A673 (cell line): ENCODE measurements at regions not wholly inside any gene's neighbourhood (a gene's known extent, or its start where the extent isn't known, plus 50 kb on each side); places are given as distances from the start of the nearest gene placed in this dataset.

Experiments
- BruUV-seq: library from RNA; stranded (reverse); fragments of 400-500 nt; replicated peaks from 2 replicates; lab custom pipeline; 2021; lab: Mats Ljungman, UMichigan
- CTCF ChIA-PET: fragments of 300-600 bp; sonication (Branson Sonifier 250); formaldehyde crosslinking; loops from one replicate; lab custom pipeline; 2022; ENCODE audit warnings: antibody characterized with exemption; lab: Charles Lee
- POLR2A ChIA-PET: fragments of 300-600 bp; sonication (Branson Sonifier 250); formaldehyde crosslinking; loops from one replicate; lab custom pipeline; 2022; ENCODE audit warnings: antibody characterized with exemption; ENCODE audit not compliant: low non-redundant PET; lab: Charles Lee
- DNase-seq: peaks from one replicate; pipeline ENCODE4 v3.0.0-alpha.2; 2015; ENCODE audit warnings: low spot score
- H3K27ac ChIP-seq: fragments of 200-600 bp; sonication (generic); 2 replicates; pipeline ENCODE4 v1.5.1; 2016; ENCODE audit warnings: mixed run types, low read depth, mild to moderate bottlenecking, mixed read lengths, antibody characterized with exemption, low read length; ENCODE audit not compliant: poor library complexity, severe bottlenecking
- H3K27me3 ChIP-seq: fragments of 200-600 bp; sonication (generic); replicated peaks from 2 replicates; pipeline ENCODE4 v1.6.1; 2017; ENCODE audit warnings: mixed run types, low read depth, mild to moderate bottlenecking, mixed read lengths, antibody characterized with exemption, low read length; ENCODE audit not compliant: insufficient read depth, poor library complexity
- H3K36me3 ChIP-seq: fragments of 200-600 bp; sonication (generic); 2 replicates; pipeline ENCODE4 v1.6.1; 2016; ENCODE audit warnings: mixed run types, mild to moderate bottlenecking, mixed read lengths, antibody characterized with exemption, low read length; ENCODE audit not compliant: insufficient read depth, poor library complexity, severe bottlenecking
- H3K4me1 ChIP-seq: fragments of 200-600 bp; sonication (generic); 2 replicates; pipeline ENCODE4 v1.6.1; 2017; ENCODE audit warnings: mixed run types, mild to moderate bottlenecking, mixed read lengths, antibody characterized with exemption, low read length; ENCODE audit not compliant: insufficient read depth, poor library complexity, severe bottlenecking
- H3K4me3 ChIP-seq: fragments of 200-600 bp; sonication (generic); 2 replicates; pipeline ENCODE4 v1.5.1; 2016; ENCODE audit warnings: low read depth, mixed run types, mild to moderate bottlenecking, mixed read lengths, low read length; ENCODE audit not compliant: poor library complexity, severe bottlenecking
- H3K9me3 ChIP-seq: fragments of 200-600 bp; sonication (generic); 2 replicates; pipeline ENCODE4 v1.6.1; 2016; ENCODE audit warnings: mixed run types, low read depth, mild to moderate bottlenecking, mixed read lengths, antibody characterized with exemption, low read length; ENCODE audit not compliant: poor library complexity, severe bottlenecking
- EZH2 ChIP-seq: fragments of 200-600 bp; sonication (generic); IDR thresholded peaks from 2 replicates; pipeline ENCODE4 v1.6.1; 2017; ENCODE audit warnings: borderline replicate concordance, low read depth, mild to moderate bottlenecking, mixed read lengths, antibody characterized with exemption, low read length; ENCODE audit not compliant: poor library complexity, severe bottlenecking
- intact Hi-C: fragments of 100-400 bp; cut with micrococcal nuclease; formaldehyde crosslinking; loops from one replicate; pipeline ENCODE4 v1.10.0; 2022; ENCODE audit not compliant: unreplicated experiment
- TF ChIP-seq, protein P1 (sequence below): fragments of 300-800, 200-600 bp; sonication (generic); conservative IDR thresholded peaks from 2 replicates; pipeline ENCODE4 v1.5.1; 2017; ENCODE audit warnings: low read depth, mild to moderate bottlenecking, antibody characterized with exemption, low read length, moderate library complexity, mixed read lengths

DNA sequence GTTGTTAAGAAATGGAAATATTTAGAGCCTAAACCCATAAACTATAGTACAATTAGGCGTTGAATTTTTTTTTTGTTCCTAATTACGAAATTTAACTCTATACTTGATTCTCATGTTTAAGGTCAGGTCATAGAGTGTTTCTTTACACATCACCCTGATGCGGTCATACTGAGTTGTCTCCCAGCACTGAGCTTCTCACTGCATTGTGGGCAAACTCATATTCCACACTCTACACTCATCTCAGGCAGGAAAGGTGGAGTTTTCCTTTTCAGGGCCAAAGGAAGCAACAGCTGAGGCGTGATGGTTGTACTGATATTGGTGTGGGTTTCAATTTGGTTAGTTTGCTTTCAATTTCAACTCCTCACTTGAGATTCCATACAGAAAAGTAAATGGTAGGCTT lies 75.4 kb downstream of the FAT4 start:
- BruUV-seq = no TSS peak
- ChIA-PET CTCF (no interaction called here), POLR2A (no interaction called here)
- Histone ChIP-seq H3K36me3 (no peaks in the 10 kb centered on the region), H3K4me3 (no peak overlapping the region), H3K9me3 (no peaks in the 10 kb centered on the region), H3K27ac (peak overlapping the region; percentile 3), H3K27me3 (no peaks in the 10 kb centered on the region), H3K4me1 (peaks cover 28% of the 10 kb centered on the region)
- DNase-seq = no peak
- TF ChIP-seq EZH2 = no peak
- TF ChIP-seq, protein P1, sequence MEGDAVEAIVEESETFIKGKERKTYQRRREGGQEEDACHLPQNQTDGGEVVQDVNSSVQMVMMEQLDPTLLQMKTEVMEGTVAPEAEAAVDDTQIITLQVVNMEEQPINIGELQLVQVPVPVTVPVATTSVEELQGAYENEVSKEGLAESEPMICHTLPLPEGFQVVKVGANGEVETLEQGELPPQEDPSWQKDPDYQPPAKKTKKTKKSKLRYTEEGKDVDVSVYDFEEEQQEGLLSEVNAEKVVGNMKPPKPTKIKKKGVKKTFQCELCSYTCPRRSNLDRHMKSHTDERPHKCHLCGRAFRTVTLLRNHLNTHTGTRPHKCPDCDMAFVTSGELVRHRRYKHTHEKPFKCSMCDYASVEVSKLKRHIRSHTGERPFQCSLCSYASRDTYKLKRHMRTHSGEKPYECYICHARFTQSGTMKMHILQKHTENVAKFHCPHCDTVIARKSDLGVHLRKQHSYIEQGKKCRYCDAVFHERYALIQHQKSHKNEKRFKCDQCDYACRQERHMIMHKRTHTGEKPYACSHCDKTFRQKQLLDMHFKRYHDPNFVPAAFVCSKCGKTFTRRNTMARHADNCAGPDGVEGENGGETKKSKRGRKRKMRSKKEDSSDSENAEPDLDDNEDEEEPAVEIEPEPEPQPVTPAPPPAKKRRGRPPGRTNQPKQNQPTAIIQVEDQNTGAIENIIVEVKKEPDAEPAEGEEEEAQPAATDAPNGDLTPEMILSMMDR = no peak
- intact Hi-C loops = no loop called here

DNA sequence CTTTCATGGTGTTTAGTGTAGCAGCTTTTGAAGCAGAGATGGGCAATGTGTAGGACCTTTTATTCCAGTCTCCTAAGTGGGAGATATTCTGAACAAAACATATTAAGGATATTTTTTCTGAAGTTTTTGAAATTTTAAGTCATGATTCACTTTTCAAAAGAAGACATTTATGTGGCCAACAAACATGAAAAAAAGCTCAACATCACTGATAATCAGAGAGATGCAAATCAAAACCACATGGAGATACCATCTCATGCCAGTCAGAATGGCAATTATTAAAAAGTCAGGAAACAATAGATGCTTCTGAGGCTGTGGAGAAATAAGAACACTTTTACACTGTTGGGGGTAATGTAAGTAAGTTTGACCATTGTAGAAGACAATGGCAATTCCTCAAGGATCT lies 76.0 kb downstream of the FAT4 start:
- H3K9me3 ChIP-seq = no peaks in the 10 kb centered on the region
- no peak overlapping the region for H3K4me3 ChIP-seq
- ChIA-PET CTCF (no interaction called here), POLR2A (no interaction called here)
- peaks cover 28% of the 10 kb centered on the region for H3K4me1 ChIP-seq
- H3K27me3 ChIP-seq = no peaks in the 10 kb centered on the region
- BruUV-seq = no TSS peak
- intact Hi-C loops = no loop called here
- no peaks in the 10 kb centered on the region for H3K36me3 ChIP-seq
- DNase-seq = no peak
- TF ChIP-seq EZH2 = no peak
- TF ChIP-seq, protein P1 = no peak
- H3K27ac ChIP-seq = no peak overlapping the region

DNA sequence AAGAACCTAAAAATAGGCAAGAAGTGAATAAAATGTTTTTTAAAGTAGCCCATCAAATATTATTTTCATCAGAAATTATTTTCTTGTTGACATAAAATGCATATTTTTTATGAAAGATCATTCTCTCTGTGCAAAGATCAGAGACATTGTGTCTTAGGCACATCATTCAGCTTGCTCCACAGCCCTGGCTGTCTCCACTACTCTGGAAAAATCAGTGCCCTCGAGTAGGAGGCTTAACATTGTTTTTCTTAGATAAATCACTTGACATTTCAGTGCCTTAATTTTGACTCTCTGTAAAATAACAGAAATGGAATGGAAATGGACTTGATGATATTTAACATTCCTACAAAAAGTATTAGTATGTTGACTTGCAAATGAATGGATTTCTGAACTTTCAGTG lies 77.9 kb downstream of the FAT4 start:
- DNase-seq = no peak
- no TSS peak for BruUV-seq
- Histone ChIP-seq H3K4me1 (peaks cover 28% of the 10 kb centered on the region), H3K9me3 (no peaks in the 10 kb centered on the region), H3K36me3 (no peaks in the 10 kb centered on the region), H3K4me3 (no peak overlapping the region), H3K27ac (peak overlapping the region; percentile 19), H3K27me3 (no peaks in the 10 kb centered on the region)
- TF ChIP-seq EZH2 = no peak
- TF ChIP-seq, protein P1 = no peak
- CTCF ChIA-PET = no interaction called here
- intact Hi-C loops = no loop called here
- POLR2A ChIA-PET = no interaction called here
